GM18951 (cell line): ENCODE measurements at regions not wholly inside any gene's neighbourhood (a gene's known extent, or its start where the extent isn't known, plus 50 kb on each side); places are given as distances from the start of the nearest gene placed in this dataset.

Experiments
- POLR2A ChIP-seq: IDR thresholded peaks from 4 replicates; pipeline ENCODE4 v1.6.1; 2011; ENCODE audit warnings: mild to moderate bottlenecking; ENCODE audit not compliant: insufficient read length, insufficient read depth; ENCODE audit errors: extremely low read depth
- in situ Hi-C: fragments of 300-500 bp; cut with MboI; formaldehyde crosslinking; loops from one replicate; pipeline ENCODE4 v1.12.0; 2022; ENCODE audit warnings: low sequenced_read_pairs, mixed read lengths, inconsistent platforms; ENCODE audit not compliant: unreplicated experiment

DNA sequence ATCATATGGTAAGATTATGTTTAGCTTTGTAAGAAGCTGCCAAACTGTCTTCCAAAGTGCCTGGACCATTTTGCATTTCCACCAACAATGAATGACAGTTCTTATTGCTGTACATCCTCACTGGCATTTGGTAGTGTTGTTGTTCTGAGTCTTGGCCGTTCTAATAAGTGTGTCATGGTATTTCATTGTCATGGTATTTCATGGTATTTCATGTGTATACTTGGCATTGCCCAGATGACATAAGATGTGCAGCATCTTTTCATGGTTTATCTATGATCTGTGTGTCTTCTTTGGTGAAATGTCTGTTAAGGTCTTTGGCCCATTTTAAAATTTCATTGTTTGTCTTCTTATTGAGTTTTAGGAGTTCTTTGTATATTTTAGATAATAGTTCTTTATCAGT lies 224.4 kb downstream of the BCAS1 start:
- TF ChIP-seq POLR2A, result no peak
- in situ Hi-C loops, result no loop called here

DNA sequence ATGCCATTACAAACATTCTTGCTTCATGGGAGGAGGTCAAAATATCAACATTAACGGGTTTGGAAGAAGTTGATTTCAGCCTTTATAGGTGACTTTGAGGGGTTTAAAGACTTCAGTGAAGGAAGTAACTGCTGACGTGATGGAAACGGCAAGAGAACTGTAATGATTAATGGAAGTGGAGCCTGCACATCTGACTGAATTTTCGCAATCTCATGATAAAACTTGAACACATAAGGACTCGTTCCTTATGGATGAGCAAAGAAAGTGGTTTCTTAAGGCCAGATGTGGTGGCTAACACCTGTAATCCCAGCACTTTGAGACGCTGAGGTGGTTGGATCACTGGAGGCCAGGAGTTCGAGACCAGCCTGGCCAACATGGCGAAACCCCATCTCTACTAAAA lies 226.1 kb downstream of the BCAS1 start:
- TF ChIP-seq POLR2A, result no peak
- in situ Hi-C loops, result no loop called here

DNA sequence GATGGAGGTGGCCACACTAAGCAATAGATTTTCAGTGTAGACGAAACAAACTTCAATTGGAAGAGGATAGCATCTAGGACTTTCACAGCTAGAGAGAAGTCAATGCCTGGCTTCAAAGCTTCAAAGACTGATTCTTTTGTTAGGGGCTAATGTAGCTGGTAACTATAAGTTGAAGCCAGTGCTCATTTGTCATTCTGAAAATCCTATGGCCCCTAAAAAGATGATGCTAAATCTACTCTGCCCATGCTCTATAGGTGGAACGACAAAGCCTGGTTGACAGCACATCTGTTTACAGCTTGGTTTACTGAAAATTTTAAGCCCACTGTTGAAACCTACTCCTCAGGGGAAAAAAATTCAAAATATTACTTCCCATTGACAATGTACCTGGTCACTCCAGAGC lies 226.7 kb downstream of the BCAS1 start:
- TF ChIP-seq POLR2A, result no peak
- in situ Hi-C loops, result no loop called here

DNA sequence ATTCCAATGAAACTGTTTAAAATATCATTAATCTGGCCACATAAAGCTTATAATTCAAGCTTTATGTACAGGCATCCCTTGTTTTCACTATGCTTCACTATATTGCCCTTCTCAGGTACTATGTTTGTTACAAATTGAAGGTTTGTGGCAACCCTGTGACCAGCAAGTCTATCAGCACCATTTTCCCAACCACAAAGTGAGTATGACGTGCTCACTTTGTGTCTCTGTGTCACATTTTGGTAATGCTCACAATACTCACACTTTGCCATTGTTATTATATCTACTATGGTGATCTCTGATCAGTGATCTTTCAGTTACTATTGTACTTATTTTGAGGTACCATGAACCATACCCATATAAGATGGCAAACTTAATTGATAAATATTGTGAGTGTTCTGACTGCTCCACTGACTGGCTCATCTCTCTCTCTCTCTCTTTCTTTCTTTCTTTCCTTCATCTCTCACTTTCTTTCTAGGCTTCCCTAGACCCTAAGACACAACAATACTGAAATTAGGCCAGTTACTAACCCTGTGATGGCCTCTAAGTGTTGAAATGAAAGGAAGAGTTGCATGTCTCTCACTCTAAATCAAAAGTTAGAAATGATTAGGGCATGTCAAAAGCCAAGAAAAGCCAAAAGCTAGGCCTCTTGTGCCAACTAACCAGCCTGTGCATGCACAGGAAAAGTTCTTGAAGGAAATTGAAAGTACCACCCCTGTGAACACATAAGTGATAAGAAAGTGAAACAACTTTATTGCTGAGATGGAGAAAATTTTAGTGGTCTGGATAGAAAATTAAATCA lies 227.9 kb downstream of the BCAS1 start:
- TF ChIP-seq POLR2A, result no peak
- in situ Hi-C loops, result no loop called here

DNA sequence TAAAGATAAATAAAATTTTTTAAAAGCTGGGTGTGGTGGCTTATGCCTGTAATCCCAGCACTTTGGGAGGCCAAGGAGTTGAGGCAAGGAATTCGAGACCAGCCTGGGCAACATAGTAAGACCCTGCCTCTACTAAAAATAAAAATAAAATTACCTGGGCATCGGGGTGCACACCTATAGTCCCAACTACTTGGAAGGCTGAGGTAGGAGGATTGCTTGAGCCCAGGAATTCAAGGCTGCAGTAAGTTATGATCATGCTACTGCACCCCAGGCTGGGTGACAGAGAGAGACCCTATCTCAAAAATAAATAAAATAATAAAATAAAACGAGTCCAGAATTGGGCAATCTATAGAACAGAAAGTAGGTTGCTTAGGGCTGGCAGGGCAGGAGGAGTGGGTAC lies 228.7 kb downstream of the BCAS1 start:
- in situ Hi-C loops, result no loop called here
- TF ChIP-seq POLR2A, result no peak

DNA sequence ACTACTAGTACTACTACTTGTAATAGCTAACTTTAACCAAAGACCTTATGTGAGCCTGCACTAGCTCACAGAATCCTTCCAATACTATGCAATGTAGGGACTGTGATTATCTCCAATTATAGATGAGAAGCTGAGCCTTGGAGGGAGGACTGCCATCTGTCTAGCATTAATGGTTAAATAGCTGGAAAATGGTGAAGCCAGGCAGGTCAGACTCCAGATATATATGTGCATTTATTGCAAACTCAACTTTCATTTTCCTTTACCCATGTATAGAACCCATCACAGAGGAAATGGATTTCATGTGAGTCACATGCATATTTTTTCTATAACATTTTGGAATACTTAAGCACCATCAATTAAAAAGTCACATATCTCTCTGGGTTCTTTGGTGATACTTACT lies 229.9 kb downstream of the BCAS1 start:
- in situ Hi-C loops, result no loop called here
- no peak for TF ChIP-seq POLR2A

DNA sequence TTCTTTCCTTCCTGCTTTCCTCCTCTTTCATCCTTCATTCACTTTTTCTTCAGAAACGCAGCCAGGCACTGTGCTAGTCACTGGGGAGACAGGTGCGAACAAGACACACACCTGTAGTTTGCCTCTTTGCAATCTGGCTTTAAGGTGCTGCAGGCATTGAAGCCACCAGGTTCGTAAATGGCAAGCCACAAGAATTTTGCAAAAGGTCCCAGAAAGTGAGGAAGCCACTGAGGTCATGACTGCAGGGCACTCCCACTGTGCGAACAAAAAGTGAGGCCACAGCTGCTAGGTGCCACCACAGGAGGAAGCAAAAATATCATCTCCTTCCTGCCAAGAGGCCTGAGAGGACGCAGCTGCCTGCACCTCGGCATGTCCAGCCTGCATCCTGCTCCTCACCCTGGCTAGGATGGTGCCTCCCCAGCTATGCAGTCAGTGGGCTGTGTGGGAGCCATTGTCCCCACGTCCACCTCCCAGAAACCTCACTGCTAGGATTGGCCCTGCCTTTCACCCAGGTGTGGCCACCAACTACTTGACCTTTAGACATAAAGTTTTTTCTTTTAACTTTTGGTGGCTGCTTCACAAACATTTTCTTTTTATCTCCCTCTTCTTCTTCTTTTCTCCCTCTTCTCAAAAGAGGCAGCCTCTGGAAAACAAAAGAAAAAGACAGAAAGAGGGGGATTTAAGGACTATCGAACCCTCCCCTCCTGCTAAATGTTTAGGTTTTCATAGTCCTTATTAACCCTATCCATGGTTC lies 230.8 kb downstream of the BCAS1 start:
- TF ChIP-seq POLR2A, result peak; percentile 37

DNA sequence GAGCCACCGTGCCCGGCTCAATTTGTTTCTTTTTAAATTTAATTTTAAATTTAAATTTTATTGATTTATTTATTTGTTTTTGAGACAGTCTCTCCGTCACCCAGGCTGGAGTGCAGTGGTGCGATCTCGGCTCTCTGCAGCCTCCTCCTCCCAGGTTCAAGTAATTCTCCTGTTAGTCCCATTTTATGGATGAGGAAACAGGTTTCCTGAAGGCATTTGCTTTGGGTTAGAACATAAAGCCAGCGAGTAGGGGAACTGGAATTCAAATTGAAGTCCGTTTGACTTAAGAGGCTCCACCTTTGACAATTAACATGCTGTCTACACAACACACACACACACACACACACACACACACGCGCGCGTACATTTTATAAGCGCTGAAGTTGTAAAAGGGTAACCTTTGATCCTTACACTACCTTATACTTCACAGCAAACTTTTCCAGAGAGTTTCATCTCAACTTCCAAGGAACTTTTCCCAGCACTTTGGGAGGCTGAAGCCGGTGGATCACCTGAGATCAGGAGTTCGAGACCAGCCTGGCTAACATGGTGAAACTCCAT lies 232.0 kb downstream of the BCAS1 start:
- no peak for TF ChIP-seq POLR2A
- in situ Hi-C loops, result no loop called here

More for the DNA sequence above, 230.8 kb downstream of the BCAS1 start:
- in situ Hi-C loops, result no loop called here

DNA sequence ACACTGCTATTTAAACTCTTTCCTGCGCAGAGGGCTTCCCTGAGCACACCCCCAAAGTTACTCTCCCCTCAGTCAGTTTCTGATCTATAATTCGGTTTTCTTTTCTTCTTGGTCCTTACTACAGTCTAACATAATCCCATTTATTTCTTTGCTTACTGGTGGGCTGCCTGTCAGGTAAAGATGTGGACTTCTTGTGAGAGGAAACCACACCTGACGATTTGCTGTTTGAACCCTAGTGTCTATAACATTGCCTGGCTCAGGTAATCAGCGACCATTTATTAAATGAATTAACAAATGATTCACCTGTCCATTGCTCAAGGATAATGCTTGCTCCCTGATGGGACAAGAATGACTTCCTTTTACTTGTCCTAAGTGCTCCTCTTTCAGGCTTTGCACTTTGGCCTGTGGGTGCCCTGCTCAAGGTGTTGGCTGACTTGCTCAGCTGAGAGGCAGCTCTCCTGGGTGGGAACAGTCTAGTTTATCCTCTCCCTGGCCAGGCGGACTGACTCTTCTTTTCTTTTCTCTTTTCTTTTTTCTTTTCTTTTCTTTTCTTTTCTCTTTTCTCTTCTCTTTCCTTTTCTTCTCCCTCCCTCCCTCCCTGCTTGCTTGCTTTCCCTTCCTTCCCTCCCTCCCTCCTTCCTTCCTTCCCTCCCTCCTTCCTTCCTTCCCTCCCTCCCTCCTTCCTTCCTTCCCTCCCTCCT lies 233.1 kb downstream of the BCAS1 start:
- in situ Hi-C loops, result no loop called here
- no peak for TF ChIP-seq POLR2A

DNA sequence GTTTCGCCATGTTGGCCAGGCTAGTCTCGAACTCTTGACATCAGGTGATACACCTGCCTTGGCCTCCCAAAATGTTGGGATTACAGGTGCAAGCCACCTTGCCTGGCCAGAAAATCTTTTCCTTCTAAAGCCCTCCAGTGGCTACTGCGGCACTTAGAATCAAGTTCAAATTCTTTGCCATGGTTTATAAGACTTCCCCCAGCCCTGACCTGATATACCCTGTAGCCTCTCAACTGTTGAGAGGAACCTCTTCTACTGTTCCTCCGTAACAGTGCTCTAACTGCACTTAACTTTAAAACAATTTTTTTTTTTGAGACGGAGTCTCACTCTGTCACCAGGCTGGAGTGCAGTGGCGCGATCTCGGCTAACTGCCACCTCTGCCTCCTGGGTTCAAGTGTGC lies 235.6 kb downstream of the BCAS1 start:
- in situ Hi-C loops, result no loop called here
- no peak for TF ChIP-seq POLR2A

DNA sequence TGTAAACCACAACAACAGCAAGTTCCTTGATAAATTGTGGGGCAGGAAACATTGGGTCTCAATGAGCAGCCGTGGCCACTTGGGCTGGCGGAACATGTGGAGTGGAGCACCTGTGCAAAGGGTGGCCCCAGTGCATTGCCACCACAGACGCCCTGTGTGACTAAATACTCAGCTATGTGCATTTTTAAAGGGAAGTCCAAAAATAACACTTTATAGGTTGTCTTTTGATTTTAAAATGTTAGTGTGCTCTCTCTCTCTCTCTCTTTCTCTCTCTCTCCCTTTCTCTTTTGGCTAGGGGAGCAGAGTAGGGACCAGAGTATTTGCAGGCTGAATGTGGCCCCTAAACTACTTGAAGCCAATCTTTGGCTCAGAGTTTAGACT lies 236.3 kb downstream of the BCAS1 start:
- no peak for TF ChIP-seq POLR2A
- in situ Hi-C loops, result no loop called here

DNA sequence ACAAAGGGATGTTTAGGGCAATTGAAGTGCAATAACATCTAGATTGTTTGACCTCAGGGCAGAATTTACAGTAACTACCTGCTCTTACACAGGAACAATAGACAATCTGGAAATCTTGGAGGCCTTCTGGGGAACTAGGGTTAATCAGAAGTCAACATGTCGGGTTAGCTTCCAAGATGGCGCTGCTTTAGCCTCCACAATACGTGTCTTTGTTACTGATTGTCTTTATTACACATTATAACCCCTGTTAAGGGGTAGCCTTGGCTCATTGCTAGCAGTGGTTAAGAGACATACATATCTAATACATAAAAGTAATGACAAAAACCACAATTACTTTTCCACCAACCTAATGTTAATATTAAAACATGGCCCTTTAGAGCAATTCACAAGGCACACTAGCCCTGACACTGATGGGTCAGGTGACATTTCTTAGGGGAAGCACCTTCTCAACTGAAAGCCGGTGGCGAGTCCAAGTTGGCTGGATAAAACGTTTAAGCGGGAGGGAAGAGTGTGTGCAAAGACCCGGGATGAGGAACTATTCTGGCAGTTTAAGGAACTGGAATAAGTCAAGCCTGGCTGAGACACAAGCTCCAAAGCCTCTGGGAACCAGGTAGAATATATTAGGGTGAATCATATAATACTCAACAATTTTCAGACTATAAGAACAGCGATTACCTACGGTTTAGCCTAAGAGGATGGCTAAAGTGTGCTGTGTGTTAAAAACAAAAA lies 236.9 kb downstream of the BCAS1 start:
- in situ Hi-C loops, result no loop called here
- TF ChIP-seq POLR2A, result no peak

DNA sequence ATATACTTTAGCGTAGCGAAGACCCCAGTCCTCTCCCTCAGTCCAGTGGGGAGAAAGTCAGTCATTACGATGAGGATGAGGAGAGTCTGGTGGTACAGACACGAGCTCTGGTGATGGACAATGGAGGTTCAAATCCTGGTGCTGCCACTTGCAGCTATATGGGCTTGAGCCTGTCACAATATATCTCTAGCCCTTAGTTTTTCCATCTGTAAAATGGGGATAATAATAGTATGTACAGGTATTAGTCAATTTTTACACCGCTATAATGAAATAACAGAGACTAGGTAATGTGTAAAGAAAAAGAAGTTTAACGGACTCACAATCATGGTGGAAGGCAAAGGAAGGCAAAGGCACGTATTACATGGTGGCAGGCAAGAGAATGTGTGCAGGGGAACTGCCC lies 237.9 kb downstream of the BCAS1 start:
- in situ Hi-C loops, result no loop called here
- TF ChIP-seq POLR2A, result no peak
